ENCODE measurements at regions not wholly inside any gene's neighbourhood (a gene's known extent, or its start where the extent isn't known, plus 50 kb on each side); places are given as distances from the start of the nearest gene placed in this dataset.
"Not testable (repeated sequence)": the region's sequence is repeated elsewhere in the genome, so short reads cannot be mapped to it uniquely, and the experiment has no call there.

- peaks cover 0 to 8% (median 0%) of the 10 kb centered on the region in 4 donors for H3K9me3 ChIP-seq
- no peak for TF ChIP-seq POLR2AphosphoS5 (IDR thresholded peaks at IDR 0.05)
- TF ChIP-seq CTCF (IDR thresholded peaks at IDR 0.05), result no peak
- TF ChIP-seq EP300 (IDR thresholded peaks at IDR 0.05), result no peak
- no peak for TF ChIP-seq POLR2A (IDR thresholded peaks at IDR 0.05)
- no peak for DNase-seq
- H3K4me1 ChIP-seq, result no peaks in the 10 kb centered on the region
- no peaks in the 10 kb centered on the region for H3K36me3 ChIP-seq
- no peak overlapping the region for H3K4me3 ChIP-seq
- no peak overlapping the region for H3K27ac ChIP-seq
- 83 to 88% methylated on average over 12 of the region's 12 CpGs for WGBS, 2 donors
- no peaks in the 10 kb centered on the region for H3K27me3 ChIP-seq
- intact Hi-C loops (cut with DNase I), result no loop called here
These were observed 134.8 kb downstream of the MFSD1 start for GRCh38 chr3:158936530-158937113.

GRCh38 chr3:158950178-158950901 lies 148.5 kb downstream of the MFSD1 start:
- intact Hi-C loops (cut with DNase I), result no loop called here
- Histone ChIP-seq H3K4me1 (no peaks in the 10 kb centered on the region), H3K27me3 (no peaks in the 10 kb centered on the region), H3K36me3 (no peaks in the 10 kb centered on the region), H3K4me3 (no peak overlapping the region), H3K27ac (no peak overlapping the region), H3K9me3 (no peaks in the 10 kb centered on the region)
- no peak for DNase-seq
- 89 to 92% methylated on average over 8 of the region's 8 CpGs for WGBS, 2 donors
- no peak for TF ChIP-seq POLR2AphosphoS5 (IDR thresholded peaks at IDR 0.05)
- TF ChIP-seq EP300 (IDR thresholded peaks at IDR 0.05), result no peak
- no peak for TF ChIP-seq CTCF (IDR thresholded peaks at IDR 0.05)
- TF ChIP-seq POLR2A (IDR thresholded peaks at IDR 0.05), result no peak

- H3K27ac ChIP-seq, result no peak overlapping the region
- no peaks in the 10 kb centered on the region for H3K36me3 ChIP-seq
- no peak for DNase-seq
- H3K4me3 ChIP-seq, result no peak overlapping the region
- no peaks in the 10 kb centered on the region for H3K27me3 ChIP-seq
- 85 to 91% methylated on average over 1 of the region's 1 CpG for WGBS, 2 donors
- H3K9me3 ChIP-seq, result no peaks in the 10 kb centered on the region
- intact Hi-C loops (cut with DNase I), result no loop called here
- H3K4me1 ChIP-seq, result no peaks in the 10 kb centered on the region
- no peak for TF ChIP-seq CTCF (IDR thresholded peaks at IDR 0.05)
- TF ChIP-seq POLR2A (IDR thresholded peaks at IDR 0.05), result no peak
- no peak for TF ChIP-seq EP300 (IDR thresholded peaks at IDR 0.05)
- TF ChIP-seq POLR2AphosphoS5 (IDR thresholded peaks at IDR 0.05), result no peak
These were observed 151.3 kb downstream of the MFSD1 start for GRCh38 chr3:158953131-158953530.

GRCh38 chr3:158954420-158954819 lies 152.6 kb downstream of the MFSD1 start:
- Histone ChIP-seq H3K36me3 (no peaks in the 10 kb centered on the region), H3K9me3 (no peaks in the 10 kb centered on the region), H3K4me3 (no peak overlapping the region), H3K27ac (no peak overlapping the region), H3K27me3 (no peaks in the 10 kb centered on the region), H3K4me1 (no peaks in the 10 kb centered on the region)
- intact Hi-C loops (cut with DNase I), result no loop called here
- TF ChIP-seq CTCF (IDR thresholded peaks at IDR 0.05) (no peak), EP300 (IDR thresholded peaks at IDR 0.05) (no peak), POLR2A (IDR thresholded peaks at IDR 0.05) (no peak), POLR2AphosphoS5 (IDR thresholded peaks at IDR 0.05) (no peak)
- DNase-seq, result no peak
- WGBS, 2 donors, result 79 to 80% methylated on average over 2 of the region's 2 CpGs

- H3K27me3 ChIP-seq; H3K36me3 ChIP-seq; H3K27ac ChIP-seq; intact Hi-C loops (cut with DNase I); H3K4me1 ChIP-seq; H3K9me3 ChIP-seq; DNase-seq; H3K4me3 ChIP-seq: not testable (repeated sequence)
- no CpG with 5 or more reads among the region's 1 CpG for WGBS, 2 donors
These were observed 155.9 kb downstream of the MFSD1 start for GRCh38 chr3:158957777-158958176.
